ENCODE measurements at regions not wholly inside any gene's neighbourhood (a gene's known extent, or its start where the extent isn't known, plus 50 kb on each side); places are given as distances from the start of the nearest gene placed in this dataset.

DNA sequence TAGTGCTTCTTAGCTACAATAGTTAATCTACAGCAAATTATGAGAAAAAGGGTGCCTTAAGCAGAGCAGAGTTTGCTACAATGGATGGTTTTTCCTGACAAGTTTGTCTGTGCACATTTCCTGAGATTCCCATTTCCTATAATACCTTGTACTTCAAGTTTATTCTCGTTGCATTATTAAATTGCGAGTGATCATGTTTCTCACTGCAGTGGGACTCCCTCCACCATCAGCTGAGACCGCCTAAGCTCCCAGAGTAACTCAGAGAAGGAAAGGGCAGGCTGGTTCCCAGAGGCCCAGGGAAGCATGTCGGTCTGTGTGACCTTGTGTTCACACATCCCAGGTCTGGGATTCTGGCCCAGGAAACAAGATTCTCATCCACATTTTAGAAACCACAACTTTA, 162.1 kb downstream of the ARL4C start:
- no peak for DNase-seq

DNA sequence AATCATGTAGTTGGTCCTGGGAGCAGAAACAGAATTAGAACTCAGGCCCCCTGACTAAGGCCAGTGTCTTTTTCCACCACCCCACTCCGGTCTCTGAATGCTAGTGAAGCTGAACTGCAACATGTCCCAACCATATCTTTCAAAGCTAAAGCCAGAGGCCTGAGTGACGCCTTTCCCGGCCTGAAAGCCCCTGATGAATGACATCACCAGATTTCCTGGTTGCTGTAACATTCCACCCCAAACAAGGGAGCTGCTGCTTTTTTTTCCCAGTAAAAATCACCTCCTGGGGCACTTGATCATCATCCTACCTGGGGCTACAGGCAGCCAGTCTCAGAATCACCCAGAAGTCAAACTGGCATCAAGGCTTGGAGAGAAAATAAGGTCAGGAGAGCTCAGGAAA, 162.7 kb downstream of the ARL4C start:
- DNase-seq: no peak

DNA sequence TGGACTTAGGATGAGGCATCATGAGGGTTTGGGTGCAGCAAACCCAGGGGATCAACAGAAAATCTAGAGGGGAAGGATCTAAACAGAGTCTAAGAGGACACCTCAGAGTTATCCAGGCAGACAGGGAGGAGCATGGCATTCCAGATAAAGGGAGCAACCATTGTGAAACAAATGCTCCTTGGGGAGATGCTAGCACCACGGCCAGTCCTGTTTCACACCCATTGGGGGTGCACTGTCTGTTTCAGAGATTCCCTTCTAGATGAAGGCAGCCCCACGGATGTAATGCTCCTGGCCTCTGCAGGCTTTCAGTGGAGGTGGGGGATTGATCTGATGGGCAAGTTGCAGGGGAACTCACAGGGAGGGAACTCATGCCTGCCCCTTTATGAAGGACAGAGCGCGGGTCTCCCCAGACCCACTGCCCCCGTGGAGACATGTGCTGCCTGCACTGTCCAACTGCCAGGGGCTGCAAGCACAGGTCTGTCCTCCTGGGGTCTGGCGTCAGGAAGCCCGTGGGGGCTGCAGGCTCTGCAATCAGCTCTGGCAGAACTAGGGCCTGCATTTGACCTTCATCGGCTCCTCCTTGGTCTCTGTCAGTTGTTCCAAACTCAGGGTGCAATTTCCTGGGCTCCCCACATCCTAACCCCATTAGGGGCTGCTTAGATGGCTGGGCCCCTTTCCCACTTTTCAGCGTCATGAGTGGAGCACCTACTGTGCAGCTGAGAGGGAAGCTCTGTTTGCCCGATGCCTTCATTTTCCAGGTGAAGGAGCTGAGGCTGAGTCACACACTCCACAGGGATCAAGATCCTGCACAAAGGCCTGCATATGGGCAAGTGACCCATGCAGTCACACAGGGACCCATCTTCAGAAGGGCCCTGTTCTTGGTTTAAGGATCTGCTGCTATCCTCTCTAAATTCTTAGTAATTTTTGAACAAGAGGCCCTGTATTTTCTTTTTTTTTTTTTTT, 163.4 kb downstream of the ARL4C start:
- no peak for DNase-seq

DNA sequence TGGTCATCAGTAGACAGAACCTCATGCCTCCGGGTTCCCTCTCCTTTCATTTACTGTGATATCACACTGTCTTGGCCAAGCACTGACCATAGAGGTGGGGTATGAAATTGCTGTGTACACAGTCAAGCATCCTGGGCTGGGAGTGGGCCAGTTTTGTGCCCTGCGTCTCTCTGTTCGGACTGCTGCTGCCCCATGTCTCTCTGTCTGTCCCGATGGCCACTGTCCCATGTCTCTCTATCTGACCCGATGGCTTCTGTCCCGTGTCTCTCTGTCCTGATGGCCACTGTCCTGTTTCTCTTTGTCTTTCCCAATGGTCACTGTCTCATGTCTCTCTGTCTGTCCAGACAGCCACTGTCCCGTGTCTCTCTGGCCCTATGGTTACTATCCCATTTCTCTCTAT, 164.9 kb downstream of the ARL4C start:
- DNase-seq: no peak

DNA sequence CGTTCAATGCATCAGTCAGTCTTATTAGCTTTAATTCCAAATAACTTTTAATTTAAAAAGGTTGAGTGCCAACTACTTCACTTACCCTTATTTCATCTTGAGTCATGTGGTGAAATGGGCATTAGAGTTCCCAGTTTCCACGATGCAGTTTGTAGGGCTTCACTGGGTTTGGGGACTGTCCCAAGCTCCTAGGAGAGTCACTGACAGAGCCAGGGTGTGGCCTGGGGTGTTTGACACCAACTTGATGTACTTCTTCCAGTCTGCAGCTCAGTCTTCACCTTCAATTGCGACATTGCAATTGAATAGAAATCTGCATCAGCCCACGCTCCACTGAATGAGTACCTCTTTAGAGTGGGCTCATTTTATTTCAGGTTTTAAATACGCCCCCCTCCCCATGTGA, 165.3 kb downstream of the ARL4C start:
- no peak for DNase-seq

DNA sequence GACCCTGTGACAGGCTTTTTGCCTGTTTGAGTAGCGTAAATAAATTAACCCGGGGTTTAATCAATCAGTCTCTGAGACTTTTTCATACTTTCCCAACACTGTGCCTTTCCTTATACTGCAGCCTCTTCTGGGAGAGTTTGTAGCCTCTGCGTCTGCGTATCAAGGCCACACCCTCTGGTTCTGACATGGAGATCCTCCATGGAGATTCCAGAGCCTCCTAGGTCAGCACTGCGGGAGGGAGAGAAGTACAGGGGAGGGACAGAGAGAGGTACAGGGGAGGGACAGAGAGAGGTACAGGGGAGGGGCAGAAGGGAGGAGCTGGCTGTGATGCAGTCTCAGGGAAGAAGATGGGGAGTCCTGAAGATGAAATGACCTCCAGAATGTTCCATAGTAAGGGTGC, 166.0 kb downstream of the ARL4C start:
- DNase-seq: no peak

DNA sequence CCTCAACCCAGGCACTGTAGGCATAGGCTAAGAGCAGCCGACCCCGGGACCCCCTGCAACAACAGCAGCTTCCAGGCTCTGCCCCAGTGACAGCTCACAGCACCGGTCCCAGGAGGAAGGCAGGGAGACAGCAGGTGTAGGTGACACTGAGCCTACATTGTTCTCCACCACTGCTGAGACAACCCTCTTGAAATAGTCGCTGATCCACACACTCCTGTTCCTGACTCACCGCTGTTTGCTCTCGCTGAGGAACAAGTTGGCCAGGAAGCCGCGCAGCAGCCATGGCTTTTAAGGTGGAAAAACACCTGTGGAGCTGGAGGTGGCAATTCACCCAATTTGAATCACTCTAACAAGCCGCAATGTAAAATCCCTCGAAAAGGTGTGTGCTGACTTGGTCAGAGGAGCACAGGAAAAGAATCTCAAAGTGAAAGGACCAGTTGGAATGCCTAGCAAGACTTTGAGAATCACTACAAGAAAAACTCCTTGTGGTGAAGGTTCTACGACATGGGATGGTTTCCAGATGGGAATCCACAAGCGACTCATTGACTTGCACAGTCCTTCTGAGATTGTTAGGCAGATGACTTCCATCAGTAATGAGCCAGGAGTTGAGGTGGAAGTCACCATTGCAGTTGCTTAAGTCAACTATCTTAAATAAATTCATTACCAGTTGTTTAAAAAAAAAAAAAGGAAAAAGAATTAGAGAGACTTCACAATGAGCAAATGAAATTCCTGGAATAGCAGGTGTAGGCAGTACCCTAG, 167.5 kb downstream of the ARL4C start:
- DNase-seq: no peak

DNA sequence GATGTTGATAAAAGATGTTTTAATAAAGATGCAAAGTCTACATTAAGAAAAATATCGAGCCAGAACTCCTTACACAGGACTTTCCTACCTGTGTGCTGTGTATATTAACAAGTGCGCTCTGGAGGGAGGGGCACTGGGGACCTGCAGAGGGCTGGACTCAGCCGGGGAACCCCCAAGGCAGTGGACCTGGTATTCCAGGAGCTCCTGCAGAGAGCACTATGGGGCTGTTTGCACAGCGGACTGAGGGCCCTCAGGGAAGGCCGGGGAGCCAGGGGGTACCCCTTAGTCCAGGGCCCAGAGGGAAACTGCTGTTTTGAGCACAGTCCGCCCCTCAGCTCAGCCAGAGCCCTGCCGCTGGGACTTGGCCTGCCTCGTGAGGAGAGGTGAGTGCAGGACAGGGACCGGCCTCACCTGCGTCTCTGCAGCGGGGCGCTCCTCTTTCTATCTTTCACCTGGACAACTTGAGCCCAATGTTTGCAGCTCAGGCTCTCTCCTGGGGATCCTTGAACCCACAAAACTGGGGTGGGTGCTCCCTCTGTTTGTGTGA, 168.4 kb downstream of the ARL4C start:
- DNase-seq: no peak

DNA sequence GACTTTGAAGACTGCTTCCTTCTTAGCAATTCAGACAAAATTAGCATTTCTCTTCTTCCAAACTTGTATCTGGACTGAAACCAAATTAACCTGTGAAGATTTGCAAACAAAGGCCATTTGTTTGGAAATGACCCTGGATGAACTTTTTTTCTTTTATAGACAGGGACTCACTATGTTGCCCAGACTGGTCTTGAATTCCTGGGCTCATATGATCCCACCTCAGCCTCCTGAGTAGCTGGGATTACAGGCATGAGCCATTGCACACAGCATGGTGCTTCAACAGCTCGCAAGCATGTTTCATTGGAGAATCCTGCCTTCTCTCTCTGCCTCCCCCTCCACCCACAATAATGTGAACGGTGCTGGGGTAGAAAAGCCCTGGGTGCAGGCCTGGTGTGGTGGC, 170.2 kb downstream of the ARL4C start:
- no peak for DNase-seq

DNA sequence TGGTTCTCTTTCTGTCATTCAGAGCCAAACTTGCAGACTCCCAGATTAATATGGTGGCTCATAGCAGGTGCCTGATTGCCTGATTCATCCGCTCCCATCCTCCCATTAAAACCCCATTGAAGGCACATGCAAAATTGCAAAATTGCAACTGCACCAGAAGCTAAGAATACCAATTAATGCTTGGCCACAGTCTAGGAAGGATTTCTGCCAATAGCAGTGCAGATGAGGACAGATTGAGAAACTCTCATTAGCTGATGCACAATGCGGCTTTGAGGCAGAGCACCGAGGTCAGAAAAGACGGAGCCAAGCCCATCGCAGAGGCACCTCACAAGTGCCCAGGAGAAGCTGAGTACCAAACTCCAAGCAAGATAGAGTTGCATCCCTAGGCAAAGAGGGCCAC, 172.8 kb downstream of the ARL4C start:
- DNase-seq: no peak

DNA sequence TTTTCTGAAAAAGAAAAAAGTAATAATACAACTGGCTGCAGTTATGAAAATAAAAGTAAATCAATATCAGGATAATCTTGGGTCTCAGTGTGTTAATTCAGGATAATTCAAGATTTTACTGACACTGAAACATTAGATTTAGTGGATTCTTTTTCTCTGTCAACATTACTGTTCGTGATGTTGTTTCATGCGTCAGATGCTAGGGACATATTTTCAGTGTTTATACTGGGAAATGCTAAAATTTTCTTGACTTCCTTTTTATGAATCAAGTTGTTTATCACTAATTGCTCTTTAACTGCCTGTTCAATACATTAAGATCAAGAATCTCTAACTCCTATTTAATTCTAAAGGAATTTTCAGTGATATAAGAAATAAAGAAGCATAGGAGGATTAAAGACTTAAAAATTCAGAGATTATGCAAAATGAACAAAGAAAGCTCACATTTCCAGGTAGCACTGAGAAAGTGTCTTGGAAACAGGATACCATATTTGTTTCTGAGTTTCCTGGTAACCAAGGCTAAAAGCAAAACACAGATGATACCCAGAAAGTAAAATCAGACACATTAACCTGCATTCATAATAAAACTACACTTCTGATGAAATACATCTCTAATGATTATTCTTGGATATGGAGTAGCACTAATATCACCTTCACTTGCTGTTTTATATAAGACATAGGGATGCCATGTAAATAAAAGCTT, 174.0 kb downstream of the ARL4C start:
- DNase-seq: no peak

DNA sequence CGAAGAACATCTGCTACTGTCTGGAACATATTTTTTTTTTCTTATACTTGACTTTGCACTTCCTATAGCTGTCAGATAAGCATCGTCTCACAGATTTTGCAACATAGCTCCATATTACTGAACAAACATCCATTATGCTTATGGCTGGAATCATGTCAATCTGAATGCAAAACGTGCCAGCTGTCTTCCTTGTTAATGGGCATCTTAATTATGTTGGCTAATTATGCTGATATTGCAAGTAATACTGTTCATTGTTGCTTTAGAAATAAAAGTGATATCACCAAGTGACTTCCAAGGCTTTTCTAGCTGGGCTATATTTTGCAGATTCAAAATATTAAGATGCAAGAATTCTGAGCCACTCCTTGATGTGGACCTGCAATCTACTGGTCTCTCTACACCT, 176.8 kb downstream of the ARL4C start:
- DNase-seq: no peak

DNA sequence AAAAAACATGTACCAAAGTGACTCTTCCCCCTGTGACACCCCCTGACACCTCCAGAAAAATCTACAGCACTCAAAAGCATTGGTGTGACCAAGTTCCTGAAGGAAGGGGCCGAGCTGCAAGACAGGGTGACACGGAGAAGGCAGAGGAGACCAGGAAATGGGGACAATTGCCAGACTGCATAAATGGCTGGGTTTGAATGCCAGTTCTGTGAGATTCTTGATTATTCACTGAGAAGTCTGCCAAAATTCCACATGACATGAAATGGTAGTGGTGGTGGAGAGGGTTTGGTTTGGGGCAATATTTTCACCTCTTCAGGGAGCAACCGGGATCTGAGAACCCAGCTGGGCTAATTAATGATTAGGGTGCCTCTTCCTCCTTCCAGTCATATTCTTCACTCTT, 178.5 kb downstream of the ARL4C start:
- DNase-seq: no peak

DNA sequence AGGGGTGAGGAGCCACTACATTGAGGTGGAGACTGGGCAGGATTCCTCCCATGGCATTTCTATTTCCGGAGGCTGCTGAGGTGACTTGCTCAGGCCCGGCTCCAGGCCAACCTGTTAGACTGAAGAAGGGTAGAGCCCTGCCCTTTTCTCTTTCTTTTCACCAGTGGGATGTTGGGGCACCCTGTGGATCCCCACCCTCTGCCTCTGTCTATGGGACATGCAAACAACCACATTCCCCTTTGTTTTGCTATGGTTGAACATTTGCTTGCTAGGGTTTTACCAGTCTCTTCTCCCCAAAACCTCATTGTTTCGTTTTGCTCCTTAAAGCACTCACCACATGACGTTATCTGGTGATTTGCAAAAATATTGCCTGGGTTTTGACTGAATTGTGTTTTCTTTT, 183.3 kb downstream of the ARL4C start:
- DNase-seq: no peak

DNA sequence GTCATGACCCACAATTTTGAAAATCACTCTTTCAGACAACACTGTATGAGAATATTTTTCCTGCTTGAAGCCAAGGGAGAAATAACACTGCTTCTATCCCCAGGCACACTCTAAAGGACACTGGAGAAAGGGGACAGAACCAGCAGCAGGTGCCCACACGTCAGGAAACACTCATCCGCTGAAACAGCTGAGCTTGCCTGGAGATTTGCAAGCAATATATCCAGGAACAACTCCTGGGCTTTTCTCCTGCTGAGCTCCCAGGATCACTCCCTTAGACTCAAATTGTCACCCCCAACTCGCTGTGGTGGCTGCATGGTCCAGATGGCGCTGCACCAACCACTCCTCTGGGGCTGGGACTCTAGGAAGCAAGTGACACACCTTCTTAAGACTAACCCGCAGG, 186.7 kb downstream of the ARL4C start:
- DNase-seq: no peak

DNA sequence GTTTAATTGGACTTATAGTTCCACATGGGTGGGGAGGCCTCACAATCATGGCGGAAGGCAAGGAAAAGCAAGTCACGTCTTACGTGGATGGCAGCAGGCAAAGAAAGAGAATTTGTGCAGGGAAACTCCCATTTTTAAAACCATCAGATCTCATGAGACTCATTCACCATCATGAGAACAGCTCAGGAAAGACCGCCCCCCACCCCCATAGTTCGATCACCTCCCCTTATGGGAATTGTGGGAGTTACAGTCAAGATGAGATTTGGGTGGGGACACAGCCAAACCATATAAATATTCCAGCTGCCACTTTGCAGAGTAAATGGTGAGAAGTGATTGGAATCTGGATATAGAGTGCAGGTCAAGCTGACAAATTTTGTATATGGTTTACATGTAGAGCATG, 187.4 kb downstream of the ARL4C start:
- no peak for DNase-seq

DNA sequence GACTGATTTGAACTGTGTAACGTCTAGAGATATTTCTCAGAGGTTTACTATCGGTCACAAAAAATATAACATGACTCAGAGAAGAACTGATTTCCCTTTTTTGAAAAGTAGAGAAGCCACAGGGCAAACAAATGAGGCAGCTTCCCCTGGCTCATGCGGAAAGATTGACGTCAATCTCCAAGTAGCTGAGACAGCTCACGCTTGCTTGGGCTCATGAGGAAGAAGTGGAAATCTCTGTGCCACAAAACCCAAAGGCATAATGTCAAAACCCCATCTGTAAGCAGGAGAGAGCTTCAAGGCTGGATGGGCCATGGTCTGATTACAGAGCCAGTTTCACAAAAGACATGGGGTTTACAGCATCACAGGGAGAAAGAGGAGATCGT, 188.1 kb downstream of the ARL4C start:
- DNase-seq: no peak

DNA sequence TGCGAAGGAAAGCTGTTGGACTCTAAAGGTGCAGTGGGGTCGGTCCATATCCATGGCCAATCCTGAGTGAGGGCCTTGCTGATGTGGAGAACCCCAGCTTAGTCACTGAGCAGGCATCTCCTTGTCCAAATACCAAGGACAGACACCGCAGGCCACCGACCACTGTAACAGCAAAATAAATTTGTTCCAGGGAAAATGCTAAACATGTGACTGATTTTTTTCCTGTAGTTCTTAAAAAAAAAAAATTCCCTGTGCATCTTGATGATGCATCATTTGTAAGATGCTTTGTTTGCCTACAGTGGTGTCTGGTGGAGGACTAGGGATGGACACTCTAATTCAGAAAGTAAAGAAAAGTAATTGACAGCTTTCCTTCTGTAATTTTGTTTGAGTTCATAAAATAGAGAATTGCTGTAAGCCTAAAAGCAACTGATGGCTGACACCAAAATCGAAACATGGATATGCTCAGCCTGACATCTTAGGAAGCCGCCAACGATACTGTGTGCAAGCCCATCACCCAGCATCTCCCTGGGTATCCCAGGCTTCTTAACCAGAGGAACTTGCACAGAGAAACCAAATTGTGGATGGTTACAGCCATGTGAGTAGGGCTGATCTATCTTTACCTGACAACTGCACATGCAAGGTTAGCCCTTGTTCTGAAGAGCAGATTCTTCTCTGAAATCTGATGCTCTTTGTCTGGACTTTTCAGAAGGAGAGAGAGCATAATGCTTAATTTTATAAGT, 188.6 kb downstream of the ARL4C start:
- DNase-seq: no peak

DNA sequence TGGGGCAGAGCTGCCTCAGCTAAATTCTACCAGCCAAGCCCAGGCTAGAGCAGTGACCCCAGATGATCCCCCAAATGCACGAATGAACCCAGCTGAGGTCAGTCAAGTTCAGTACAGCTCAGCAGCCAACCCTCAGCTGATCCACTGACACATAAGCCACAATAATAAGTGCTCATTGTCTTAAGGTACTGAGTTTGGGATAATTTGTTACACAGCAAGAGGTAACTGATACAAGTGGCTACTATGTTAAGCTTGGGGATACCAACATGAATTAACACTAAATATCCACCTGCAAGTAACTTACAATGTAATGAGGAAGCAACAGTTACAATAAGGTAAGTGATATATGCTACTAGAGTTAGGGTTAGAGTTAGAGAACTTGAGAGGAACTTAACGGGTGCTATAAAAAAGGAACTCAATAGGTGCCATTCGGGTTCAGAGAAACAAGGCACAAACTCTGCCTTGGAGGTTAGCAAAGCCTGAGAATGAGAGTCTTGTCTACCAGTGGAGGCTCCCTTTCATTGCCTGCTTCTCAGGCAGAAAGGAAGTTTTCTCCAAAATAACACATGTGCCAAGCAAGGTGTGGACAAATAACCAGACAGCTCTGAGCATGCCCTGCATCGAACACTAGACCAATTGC, 189.4 kb downstream of the ARL4C start:
- DNase-seq: no peak

DNA sequence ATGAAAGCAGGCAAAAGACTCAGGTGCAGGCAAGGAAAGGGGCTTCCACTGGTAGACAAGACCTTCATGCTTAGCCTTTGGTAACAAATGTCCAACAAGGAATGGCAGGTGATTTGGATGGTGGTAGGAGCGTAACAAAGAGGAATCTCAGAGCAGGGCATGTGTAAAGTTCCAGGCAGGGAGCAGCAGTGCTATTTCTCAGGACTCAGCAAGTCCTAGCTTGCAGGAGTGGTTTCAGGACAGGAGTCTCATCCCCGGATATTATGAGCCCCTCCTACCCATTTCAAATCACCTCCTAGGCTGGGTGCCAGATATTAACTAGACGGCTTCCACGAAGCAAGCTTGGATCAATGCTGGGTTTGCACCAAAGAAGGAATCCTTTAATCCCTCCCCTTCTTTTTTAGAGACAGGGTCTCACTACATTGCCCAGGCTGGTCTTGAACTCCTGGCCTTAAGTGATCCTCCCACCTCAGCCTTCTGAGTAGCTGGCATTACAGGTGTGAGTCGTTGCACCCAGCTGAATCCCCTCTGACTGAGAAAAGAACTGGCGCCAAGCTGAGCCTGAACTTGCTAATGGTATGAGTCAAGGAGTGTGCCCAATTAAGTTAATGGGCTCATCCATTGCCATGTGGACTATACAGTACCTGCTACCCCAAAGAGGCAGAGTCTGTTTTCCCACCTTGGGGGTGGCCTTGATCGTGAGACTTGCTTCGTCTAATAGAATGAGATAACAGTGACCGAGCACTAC, 190.3 kb downstream of the ARL4C start:
- no peak for DNase-seq

DNA sequence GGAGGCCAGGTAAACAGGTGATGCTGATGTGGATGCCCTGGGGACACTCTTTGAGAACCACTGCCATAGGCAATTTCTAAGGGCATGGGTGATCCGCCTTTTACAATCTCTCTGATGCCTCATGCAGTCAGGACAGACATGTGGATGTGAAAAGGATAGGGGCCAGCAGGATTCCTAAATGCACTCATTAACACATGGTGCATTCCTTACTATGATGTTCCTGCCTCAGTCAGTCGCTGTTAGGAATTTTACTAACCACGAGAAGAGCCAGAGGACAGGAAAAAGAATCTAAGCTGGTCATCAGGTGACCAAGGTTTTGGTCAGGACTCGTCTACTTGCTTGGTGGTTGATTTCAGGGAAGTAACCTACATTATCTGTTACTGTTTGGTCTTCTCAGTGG, 191.0 kb downstream of the ARL4C start:
- DNase-seq: no peak

Data from kidney glomerular epithelial cell (primary cell).